K562 (cell line): ENCODE measurements at regions not wholly inside any gene's neighbourhood (a gene's known extent, or its start where the extent isn't known, plus 50 kb on each side); places are given as distances from the start of the nearest gene placed in this dataset.

Experiments
- ATAC-seq: fragments of 200-7000 bp; cut with Tn5 transposase; 3 replicates; pipeline ENCODE4 v1.9.1; 2020; ENCODE audit warnings: moderate library complexity
- BruUV-seq: library from RNA; stranded (reverse); fragments of 400-500 nt; replicated peaks from 2 replicates; lab custom pipeline; 2021; lab: Mats Ljungman, UMichigan
- CTCF ChIA-PET: fragments of 300-600 bp; formaldehyde crosslinking; extraction: SDS; loops from one replicate; lab custom pipeline; 2021; ENCODE audit warnings: low intra/inter-chr PET ratio; lab: Yijun Ruan, JAX
- POLR2A ChIA-PET: fragments of 300-600, 350-650 bp; sonication (Branson Sonifier 250); formaldehyde crosslinking; extraction: SDS; loops from one replicate; lab custom pipeline; 2021; ENCODE audit warnings: antibody characterized with exemption, inconsistent platforms; lab: Yijun Ruan, JAX
- DNase-seq, 4 experiments: peaks; one replicate each; pipeline versions ENCODE4 v3.0.0 to v3.0.0-alpha.2; 2011 to 2018; ENCODE audit warnings: low spot score in 3 of 4, mixed read lengths in 3 of 4; ENCODE audit errors: extremely low read depth in 1 of 4
- FAIRE-seq: peaks from 2 replicates; lab custom pipeline; 2011; peaks lifted over from hg19 to GRCh38; lab: Jason Lieb, UNC
- H2AFZ ChIP-seq: 2 replicates; pipeline ENCODE4 v1.6.0; 2011; ENCODE audit warnings: low read depth, low read length, control low read depth, inconsistent platforms
- H3K27ac ChIP-seq: fragments of 200-600 bp; 3 replicates; pipeline ENCODE4 v1.8.0; 2011; ENCODE audit warnings: low read depth, mild to moderate bottlenecking, control low read depth, inconsistent platforms, low read length, moderate library complexity, mixed read lengths; ENCODE audit errors: extremely low read depth
- H3K27me3 ChIP-seq, 2 experiments: fragments of 300-600 bp in 1 of 2; 2 replicates in 1 of 2; 3 replicates in 1 of 2; pipeline versions ENCODE4 v1.6.0 to v1.8.0; 2011; ENCODE audit warnings: inconsistent platforms in 2 of 2, low read length in 2 of 2, mild to moderate bottlenecking in 1 of 2, mixed read lengths in 1 of 2, moderate library complexity in 1 of 2; ENCODE audit not compliant: control insufficient read depth in 2 of 2, insufficient read depth in 2 of 2
- H3K36me3 ChIP-seq: fragments of 300-600 bp; 3 replicates; pipeline ENCODE4 v1.8.0; 2011; ENCODE audit warnings: mild to moderate bottlenecking, low read length, inconsistent platforms; ENCODE audit not compliant: control insufficient read depth, insufficient read depth
- H3K4me1 ChIP-seq, 2 experiments: fragments of 200-600 bp in 1 of 2; replicated peaks in 1 of 2; 2 replicates in 1 of 2; 3 replicates in 1 of 2; pipeline versions ENCODE4 v1.5.1 to v1.8.0; 2011; ENCODE audit warnings: inconsistent platforms in 2 of 2, low read length in 2 of 2, mild to moderate bottlenecking in 1 of 2, mixed read lengths in 1 of 2, moderate library complexity in 1 of 2; ENCODE audit not compliant: control insufficient read depth in 2 of 2, insufficient read depth in 2 of 2
- H3K4me2 ChIP-seq: 2 replicates; pipeline ENCODE4 v1.6.1; 2011; ENCODE audit warnings: low read length, control low read depth, inconsistent platforms, mixed read lengths; ENCODE audit not compliant: insufficient read depth
- H3K4me3 ChIP-seq: fragments of 200-600 bp; sonication (generic), shearing (Covaris generic); 2 replicates; pipeline ENCODE4 v1.5.1; 2016; ENCODE audit warnings: control low read depth, inconsistent platforms
- H3K79me2 ChIP-seq: fragments of 200-600 bp; 3 replicates; pipeline ENCODE4 v1.8.0; 2011; ENCODE audit warnings: low read length, inconsistent platforms; ENCODE audit not compliant: control insufficient read depth, insufficient read depth
- H3K9ac ChIP-seq, 2 experiments: 2 replicates each; pipeline versions ENCODE4 v1.6.0 to v1.6.1; 2011; ENCODE audit warnings: low read depth in 2 of 2, low read length in 2 of 2, control low read depth in 1 of 2, inconsistent platforms in 1 of 2, mild to moderate bottlenecking in 1 of 2, mixed read lengths in 1 of 2; ENCODE audit not compliant: insufficient read depth in 1 of 2
- H3K9me1 ChIP-seq: one replicate; pipeline ENCODE4 v1.6.0; 2011; ENCODE audit warnings: inconsistent platforms, mild to moderate bottlenecking, low read length, moderate library complexity; ENCODE audit not compliant: control insufficient read depth, insufficient read depth
- H3K9me3 ChIP-seq: replicated peaks from 2 replicates; pipeline ENCODE4 v1.5.1; 2011; ENCODE audit warnings: low read depth, low read length, inconsistent platforms; ENCODE audit not compliant: control insufficient read depth, insufficient read depth
- H4K20me1 ChIP-seq: replicated peaks from 2 replicates; pipeline ENCODE4 v1.6.1; 2011; ENCODE audit warnings: low read length, inconsistent platforms, mixed read lengths; ENCODE audit not compliant: control insufficient read depth, insufficient read depth
- DPF2 ChIP-seq: fragments of 450-650 bp; IDR thresholded peaks from 2 replicates; pipeline ENCODE4 v1.6.1; 2016
- ETV6 ChIP-seq, 3 experiments: fragments of 150-350 bp in 1 of 3; sonication (generic) in 1 of 3; formaldehyde crosslinking in 1 of 3; IDR thresholded peaks; 2 replicates each; pipeline versions ENCODE4 v1.6.1 to v1.8.0; 2014 to 2022; ENCODE audit warnings: borderline replicate concordance in 2 of 3, low read depth in 2 of 3, antibody characterized with exemption in 1 of 3, low read length in 1 of 3, mild to moderate bottlenecking in 1 of 3, missing genetic modification reagents in 1 of 3
- HNRNPH1 ChIP-seq: fragments of 200-400 bp; formaldehyde crosslinking; optimal IDR thresholded peaks from 2 replicates; pipeline ENCODE3; 2017; ENCODE audit warnings: low read depth, mild to moderate bottlenecking, low read length, moderate library complexity
- MBD2 ChIP-seq: sonication (generic); IDR thresholded peaks from 2 replicates; pipeline ENCODE4 v1.6.1; 2016; ENCODE audit warnings: low read depth, borderline replicate concordance
- NCOA6 ChIP-seq: fragments of 450-650 bp; IDR thresholded peaks from 2 replicates; pipeline ENCODE4 v1.6.1; 2017; ENCODE audit warnings: mild to moderate bottlenecking
- PTBP1 ChIP-seq: fragments of 200-400 bp; formaldehyde crosslinking; IDR thresholded peaks from 2 replicates; pipeline ENCODE4 v1.6.1; 2017; ENCODE audit warnings: low read depth, low read length
- SREBF2 ChIP-seq: sonication (generic); formaldehyde crosslinking; IDR thresholded peaks from 2 replicates; pipeline ENCODE4 v1.4.0; 2020; ENCODE audit warnings: mild to moderate bottlenecking, missing genetic modification reagents
- TAF1 ChIP-seq: IDR thresholded peaks from 2 replicates; pipeline ENCODE4 v1.6.1; 2011; ENCODE audit warnings: mild to moderate bottlenecking, low read length, moderate library complexity; ENCODE audit not compliant: insufficient read depth, control insufficient read depth, severe bottlenecking; ENCODE audit errors: extremely low read depth
- TCF3 ChIP-seq: sonication (generic); formaldehyde crosslinking; IDR thresholded peaks from 2 replicates; pipeline ENCODE4 v1.4.0; 2020; ENCODE audit warnings: mild to moderate bottlenecking, missing genetic modification reagents
- ZFP1 ChIP-seq: fragments of 450-650 bp; formaldehyde crosslinking; IDR thresholded peaks from 2 replicates; pipeline ENCODE4 v1.4.0; 2020; ENCODE audit warnings: mild to moderate bottlenecking, mixed read lengths
- ZNF140 ChIP-seq: fragments of 250-450 bp; sonication (Bioruptor Pico); IDR thresholded peaks from 2 replicates; pipeline ENCODE4 v1.8.0; 2021; ENCODE audit warnings: moderate library complexity, mild to moderate bottlenecking, inconsistent platforms
- ZNF184 ChIP-seq: sonication (generic); formaldehyde crosslinking; IDR thresholded peaks from 2 replicates; pipeline ENCODE4 v1.5.0; 2020; ENCODE audit warnings: missing genetic modification reagents
- ZNF253 ChIP-seq: fragments of 250-450 bp; sonication (Bioruptor Pico); conservative IDR thresholded peaks from 2 replicates; pipeline ENCODE4 v1.6.1; 2021; ENCODE audit warnings: mild to moderate bottlenecking
- ZNF445 ChIP-seq: fragments of 250-450 bp; sonication (Bioruptor Pico); IDR thresholded peaks from 2 replicates; pipeline ENCODE4 v1.4.0; 2020; ENCODE audit warnings: low read depth, mild to moderate bottlenecking, moderate library complexity
- ZNF57 ChIP-seq: fragments of 450-650 bp; formaldehyde crosslinking; IDR thresholded peaks from 2 replicates; pipeline ENCODE4 v1.4.0; 2020; ENCODE audit warnings: mild to moderate bottlenecking, moderate library complexity
- ZNF586 ChIP-seq: fragments of 450-650 bp; formaldehyde crosslinking; conservative IDR thresholded peaks from 2 replicates; pipeline ENCODE4 v1.4.0; 2020; ENCODE audit warnings: mild to moderate bottlenecking, moderate library complexity
- WGBS: fragments of 100-300 bp; shearing (Covaris generic); methylation state at CpG from one replicate; pipeline ENCODE4 v1.1.6; 2016; ENCODE audit warnings: low coverage, mixed read lengths; ENCODE audit not compliant: insufficient coverage; ENCODE audit errors: missing lambda C conversion rate; 5-methylcytosine and 5-hydroxymethylcytosine counted together
- in situ Hi-C: fragments of 300-500 bp; cut with MboI; formaldehyde crosslinking; loops from 4 replicates; pipeline ENCODE4 v1.15.0; 2018; ENCODE audit warnings: inconsistent platforms, mixed read lengths
- intact Hi-C: fragments of 100-400 bp; cut with micrococcal nuclease; formaldehyde crosslinking; loops from 2 replicates; pipeline ENCODE4 v1.14.2; 2022
- TF ChIP-seq, protein P1 (sequence below): fragments of 450-650 bp; IDR thresholded peaks from 2 replicates; pipeline ENCODE4 v1.6.1; 2016

DNA sequence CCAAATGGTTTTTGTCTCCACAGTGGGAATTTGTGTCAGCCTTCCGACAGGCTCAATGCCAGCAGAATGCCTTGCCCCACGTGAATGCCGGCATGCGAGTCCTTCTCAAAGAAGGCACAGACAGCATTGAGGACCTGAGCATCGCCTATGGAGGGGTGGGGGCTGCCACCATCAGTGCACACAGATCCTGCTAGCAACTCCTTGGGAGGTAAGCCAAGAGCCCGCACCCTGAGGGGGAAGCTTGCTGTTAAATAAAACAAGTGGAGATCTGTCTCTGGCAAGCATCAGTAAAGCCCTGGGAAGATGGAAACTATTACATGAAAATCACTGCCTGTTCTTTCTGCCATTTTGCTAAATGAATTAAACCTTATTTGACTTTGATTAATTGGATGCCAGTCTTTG is 67.5 kb upstream of the BZW1 start (continued):
- no peak for TF ChIP-seq ETV6 (IDR thresholded peaks at IDR 0.05; ENCODE audit: borderline replicate concordance in 1 of 2, low read depth in 2 of 2, low read length in 1 of 2)
- no peak for TF ChIP-seq ETV6 (CRISPR knock-in tag; IDR thresholded peaks at IDR 0.05; ENCODE audit: borderline replicate concordance)
- TF ChIP-seq ZNF445 (CRISPR knock-in tag), result no peak
- TF ChIP-seq TCF3 (CRISPR knock-in tag), result no peak

DNA sequence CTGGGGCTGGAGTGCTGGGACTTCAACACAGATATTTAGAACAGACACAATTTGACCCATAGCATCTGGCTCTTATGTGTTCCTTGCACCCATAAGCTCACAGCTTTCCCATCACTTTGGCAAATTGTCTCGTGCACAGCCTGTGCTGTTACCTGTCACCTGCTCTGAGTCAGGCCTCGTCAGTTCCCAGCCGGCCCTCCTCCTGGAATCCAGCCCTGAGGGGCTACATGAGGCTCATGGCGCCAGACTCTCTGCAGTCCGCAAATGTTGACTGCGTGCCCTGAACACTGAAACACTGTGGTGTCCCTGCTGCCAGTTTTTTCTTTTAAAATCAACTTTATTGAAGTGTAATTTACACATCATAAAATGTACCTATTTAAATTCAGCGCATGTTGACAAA is 65.4 kb upstream of the BZW1 start:
- H3K9ac ChIP-seq, result no peak overlapping the region
- ATAC-seq, result no peak
- TF ChIP-seq DPF2, result no peak
- TF ChIP-seq SREBF2 (CRISPR knock-in tag), result no peak
- no peak for TF ChIP-seq HNRNPH1
- no peak for TF ChIP-seq ZNF586 (CRISPR knock-in tag)
- TF ChIP-seq NCOA6, result no peak
- TF ChIP-seq ZNF57 (CRISPR knock-in tag), result no peak
- TF ChIP-seq, protein P1, sequence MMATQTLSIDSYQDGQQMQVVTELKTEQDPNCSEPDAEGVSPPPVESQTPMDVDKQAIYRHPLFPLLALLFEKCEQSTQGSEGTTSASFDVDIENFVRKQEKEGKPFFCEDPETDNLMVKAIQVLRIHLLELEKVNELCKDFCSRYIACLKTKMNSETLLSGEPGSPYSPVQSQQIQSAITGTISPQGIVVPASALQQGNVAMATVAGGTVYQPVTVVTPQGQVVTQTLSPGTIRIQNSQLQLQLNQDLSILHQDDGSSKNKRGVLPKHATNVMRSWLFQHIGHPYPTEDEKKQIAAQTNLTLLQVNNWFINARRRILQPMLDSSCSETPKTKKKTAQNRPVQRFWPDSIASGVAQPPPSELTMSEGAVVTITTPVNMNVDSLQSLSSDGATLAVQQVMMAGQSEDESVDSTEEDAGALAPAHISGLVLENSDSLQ, result no peak
- TF ChIP-seq ZNF184 (CRISPR knock-in tag), result no peak
- no peak for TF ChIP-seq ZNF140 (CRISPR knock-in tag)
- no peak for TF ChIP-seq ZFP1
- TF ChIP-seq MBD2, result no peak
- TF ChIP-seq TAF1, result no peak
- no peak for TF ChIP-seq ZNF253 (CRISPR knock-in tag)
- no peak for TF ChIP-seq PTBP1
- 36% methylated on average over 7 of the region's 7 CpGs for WGBS
- peaks cover 0 to 5% of the 10 kb centered on the region in 2 experiments; a peak in 1 of 5 replicates for H3K4me1 ChIP-seq
- H3K36me3 ChIP-seq, result no peaks in the 10 kb centered on the region
- H3K27me3 ChIP-seq, result peaks cover 6 to 48% of the 10 kb centered on the region in 2 experiments; a peak in 4 of 5 replicates
- no peak overlapping the region for H2AFZ ChIP-seq
- H3K9me1 ChIP-seq, result no peaks in the 10 kb centered on the region
- in situ Hi-C loops, result no loop called here
- DNase-seq, result no peak
- no peaks in the 10 kb centered on the region for H3K9me3 ChIP-seq
- FAIRE-seq, result no peak
- H3K4me2 ChIP-seq, result no peak overlapping the region
- intact Hi-C loops, result no loop called here
- POLR2A ChIA-PET, result interaction anchor here (1.1 to 1.5 kb wide), 3 partner anchors 10 to 29 kb away, joined by 3 to 7 read pairs (median 3); no protein-coding TSS in a partner anchor
- H3K4me3 ChIP-seq, result no peak overlapping the region
- no peak overlapping the region for H3K27ac ChIP-seq
- BruUV-seq, result no TSS peak
- H4K20me1 ChIP-seq, result no peaks in the 10 kb centered on the region
- CTCF ChIA-PET, result no interaction called here
- no peaks in the 10 kb centered on the region for H3K79me2 ChIP-seq
